Activated naive CD4-positive, alpha-beta T cell treated with anti-CD3 and anti-CD28 coated beads, Interleukin-2, amount 50 U/mL, for 72 hours (primary cell): ENCODE measurements at regions not wholly inside any gene's neighbourhood (a gene's known extent, or its start where the extent isn't known, plus 50 kb on each side); places are given as distances from the start of the nearest gene placed in this dataset.

Experiments used
- ATAC-seq, 2 donors: fragments of 150-1000 bp; cut with Tn5 transposase; 2 replicates each; pipeline ENCODE4 v1.10.0; 2021; ENCODE audit warnings: mild to moderate bottlenecking in 2 of 2, moderate library complexity in 2 of 2
- DNase-seq, 2 donors: peaks; one replicate each; pipeline ENCODE4 v3.0.0; 2021 to 2022; ENCODE audit warnings: low spot score in 2 of 2
- H3K27ac Mint-ChIP-seq, 2 donors: one replicate each; pipeline ENCODE4 v1.8.0; 2022; ENCODE audit warnings: mild to moderate bottlenecking in 2 of 2, mixed read lengths in 2 of 2
- H3K36me3 Mint-ChIP-seq, 2 donors: one replicate each; pipeline ENCODE4 v1.8.0; 2022; ENCODE audit warnings: mixed read lengths in 2 of 2
- H3K9me3 Mint-ChIP-seq, 2 donors: one replicate each; pipeline ENCODE4 v1.8.0; 2022; ENCODE audit warnings: mixed read lengths in 2 of 2

DNA sequence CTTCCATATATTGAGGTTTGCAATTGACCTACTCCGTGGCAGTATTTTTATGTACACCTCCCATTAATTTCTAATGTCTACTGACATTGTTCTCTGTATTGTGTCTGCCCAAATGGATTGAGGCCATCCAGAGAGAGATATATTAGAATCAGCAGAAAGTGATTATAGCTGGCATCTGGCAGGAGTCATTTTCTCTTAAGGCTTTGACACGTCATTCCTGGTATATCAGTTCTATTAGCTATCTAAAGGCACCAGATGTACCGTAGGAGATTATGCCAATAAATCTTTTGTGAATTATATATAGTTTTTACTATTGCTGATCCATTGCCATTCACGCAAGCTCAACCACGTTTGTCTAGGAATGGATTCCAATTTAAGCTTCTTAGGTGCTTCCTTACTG is 1026.4 kb upstream of the IGFBP7 start:
- Mint-ChIP-seq H3K27ac (no peak overlapping the region), H3K9me3 (peaks cover 12 to 15% of the 10 kb centered on the region in 2 donors), H3K36me3 (no peaks in the 10 kb centered on the region)
- DNase-seq (no peak), ATAC-seq (no peak)

DNA sequence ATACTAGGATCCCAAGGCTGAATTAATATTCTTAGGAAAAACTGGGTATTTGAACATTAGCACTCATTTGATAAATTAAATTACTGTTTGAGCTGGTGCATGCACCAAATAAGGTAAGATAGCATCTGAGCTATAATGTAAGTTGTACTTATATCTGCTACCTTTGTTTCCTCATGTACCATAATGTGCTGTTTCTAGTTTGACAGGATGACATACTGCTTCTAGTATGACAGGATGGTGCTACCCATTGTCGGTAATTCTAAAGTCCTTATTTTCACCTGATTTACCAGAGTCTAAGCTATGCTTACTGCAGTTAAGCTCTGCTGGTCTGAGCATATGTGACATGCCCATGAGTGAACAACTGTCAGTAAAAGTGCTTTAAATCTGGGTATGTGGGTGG is 1017.5 kb upstream of the IGFBP7 start:
- no peaks in the 10 kb centered on the region for H3K36me3 Mint-ChIP-seq
- no peak for DNase-seq
- peaks cover 8 to 13% of the 10 kb centered on the region in 2 donors for H3K9me3 Mint-ChIP-seq
- H3K27ac Mint-ChIP-seq: no peak overlapping the region
- ATAC-seq: no peak

DNA sequence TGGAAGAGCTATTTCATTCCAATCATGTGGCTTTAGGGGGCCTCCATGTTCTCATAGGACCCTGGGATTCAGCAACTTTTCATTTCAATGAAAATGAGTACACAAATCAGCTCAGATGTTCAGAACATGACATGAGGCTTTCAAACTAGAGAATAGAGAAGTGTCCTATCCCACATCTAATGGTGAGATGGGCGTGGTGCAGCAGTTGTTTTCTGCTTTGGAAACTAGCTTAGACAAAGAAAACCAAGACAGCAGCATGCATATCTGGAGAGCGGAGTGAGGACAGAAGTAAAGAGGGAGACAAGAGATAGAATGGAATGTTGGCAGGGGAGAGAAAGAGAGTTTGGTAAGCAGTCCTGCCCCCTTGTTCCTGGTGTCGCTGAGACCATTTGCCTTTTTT is 1009.1 kb upstream of the IGFBP7 start:
- H3K9me3 Mint-ChIP-seq: peaks cover 17 to 22% of the 10 kb centered on the region in 2 donors
- no peak for ATAC-seq

DNA sequence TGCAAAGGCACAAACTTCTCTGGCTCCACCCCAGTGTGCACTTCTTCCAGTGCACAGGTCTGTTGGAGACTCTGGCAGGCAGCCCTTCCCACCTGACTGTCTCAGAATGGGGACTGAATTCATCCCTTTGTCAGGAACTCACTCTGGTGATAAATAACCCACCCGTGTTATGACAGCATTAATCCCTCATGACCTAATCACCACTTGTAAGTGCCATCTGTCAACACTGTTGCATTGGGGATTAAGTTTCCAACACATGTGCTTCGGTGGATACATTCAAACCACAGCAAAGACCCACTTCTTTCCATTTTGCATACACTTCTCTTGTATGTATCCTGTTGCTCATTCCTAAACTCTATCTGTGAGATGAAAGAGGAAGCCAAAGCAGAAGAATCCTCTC is 1002.9 kb upstream of the IGFBP7 start:
- DNase-seq: no peak
- no peak overlapping the region for H3K27ac Mint-ChIP-seq
- no peak for ATAC-seq
- no peaks in the 10 kb centered on the region for H3K36me3 Mint-ChIP-seq
- H3K9me3 Mint-ChIP-seq: peaks cover 21 to 23% of the 10 kb centered on the region in 2 donors

More for the DNA sequence above, 1009.1 kb upstream of the IGFBP7 start:
- Mint-ChIP-seq H3K36me3 (peaks cover 4 to 5% of the 10 kb centered on the region in 2 donors), H3K27ac (no peak overlapping the region)
- no peak for DNase-seq

DNA sequence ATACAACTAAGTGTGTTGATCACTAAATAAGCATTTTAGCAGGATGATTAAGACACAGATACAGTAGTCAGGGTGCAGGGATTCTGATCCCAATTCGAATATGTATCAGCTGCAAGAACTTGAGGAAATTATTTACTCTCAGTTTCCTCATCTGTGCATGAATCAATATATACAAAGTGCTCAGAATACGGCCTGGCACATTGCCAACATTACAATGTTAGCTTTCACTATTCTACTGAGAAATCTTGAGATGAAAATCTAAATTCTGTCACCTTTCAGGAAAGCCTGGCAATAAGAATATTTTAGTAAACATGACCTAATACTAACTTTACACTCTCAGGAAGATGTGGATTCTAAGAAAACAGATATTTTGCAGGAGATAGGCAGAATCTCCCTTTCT is 1001.6 kb upstream of the IGFBP7 start:
- DNase-seq: no peak
- ATAC-seq: no peak
- peaks cover 16 to 19% of the 10 kb centered on the region in 2 donors for H3K9me3 Mint-ChIP-seq
- no peak overlapping the region for H3K27ac Mint-ChIP-seq
- H3K36me3 Mint-ChIP-seq: no peaks in the 10 kb centered on the region

DNA sequence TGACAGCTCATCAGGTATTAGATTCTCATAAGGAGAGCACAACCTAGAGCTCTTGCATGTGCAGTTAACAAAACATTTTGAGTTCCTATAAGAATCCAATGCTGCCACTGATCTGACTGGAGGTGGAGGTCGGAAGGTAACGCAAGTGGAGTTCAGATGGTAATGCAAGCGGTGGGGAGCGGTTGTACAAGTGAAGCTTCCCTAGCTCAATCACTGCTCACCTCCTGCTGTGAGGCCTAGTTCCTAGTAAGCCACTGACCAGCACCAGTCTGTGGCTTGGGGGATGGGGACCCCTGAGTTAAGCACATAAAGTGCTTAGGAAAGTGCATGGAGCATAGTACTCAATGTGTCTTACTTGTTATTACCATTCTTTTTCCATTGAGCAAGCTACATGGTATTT is 983.2 kb upstream of the IGFBP7 start:
- no peak for ATAC-seq
- peaks cover 4 to 5% of the 10 kb centered on the region in 2 donors for H3K9me3 Mint-ChIP-seq
- H3K36me3 Mint-ChIP-seq: no peaks in the 10 kb centered on the region
- no peak overlapping the region for H3K27ac Mint-ChIP-seq
- no peak for DNase-seq

DNA sequence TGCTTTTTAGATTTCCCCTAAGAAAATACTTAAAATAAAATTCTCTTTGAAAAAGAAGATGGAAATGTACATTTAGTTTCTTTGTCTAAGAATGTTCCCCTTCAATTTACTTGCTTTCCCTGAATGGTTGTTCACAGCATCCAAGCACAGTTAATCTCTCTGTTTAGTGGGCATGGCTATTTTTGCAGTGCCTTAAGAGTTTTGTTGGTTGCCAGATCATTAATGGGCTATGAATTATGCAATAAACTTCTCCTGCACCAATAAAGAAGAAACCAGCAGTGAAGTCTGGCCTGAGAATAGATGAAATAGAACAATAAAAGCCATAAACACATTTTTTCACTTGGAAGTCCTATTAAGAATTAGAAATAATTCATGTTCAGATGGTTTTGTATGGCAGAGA is 980.4 kb upstream of the IGFBP7 start:
- Mint-ChIP-seq H3K36me3 (no peaks in the 10 kb centered on the region), H3K9me3 (peaks cover 10 to 13% of the 10 kb centered on the region in 2 donors), H3K27ac (no peak overlapping the region)
- ATAC-seq (no peak), DNase-seq (no peak)

DNA sequence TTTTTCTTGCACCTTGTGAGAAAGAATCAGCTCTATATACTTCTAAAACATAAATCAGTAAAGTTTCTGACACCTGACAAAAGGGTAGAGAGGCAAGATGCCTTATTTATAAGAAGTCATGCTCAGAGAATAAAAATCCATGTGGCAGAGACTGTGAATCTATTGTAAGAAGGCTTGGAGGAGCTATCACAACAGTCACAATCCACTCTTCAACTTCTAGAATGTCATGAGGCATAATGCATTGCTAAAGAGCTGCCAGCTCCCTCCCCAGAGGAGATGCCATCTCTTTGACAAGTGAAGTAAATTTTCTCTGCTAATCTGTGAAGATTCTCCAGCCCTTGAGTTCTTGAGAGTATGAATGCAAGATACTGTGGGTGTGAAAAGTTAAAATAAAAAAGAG is 971.2 kb upstream of the IGFBP7 start:
- no peak for ATAC-seq
- DNase-seq: no peak
- Mint-ChIP-seq H3K9me3 (peaks cover 18 to 31% of the 10 kb centered on the region in 2 donors), H3K36me3 (no peaks in the 10 kb centered on the region), H3K27ac (no peak overlapping the region)

DNA sequence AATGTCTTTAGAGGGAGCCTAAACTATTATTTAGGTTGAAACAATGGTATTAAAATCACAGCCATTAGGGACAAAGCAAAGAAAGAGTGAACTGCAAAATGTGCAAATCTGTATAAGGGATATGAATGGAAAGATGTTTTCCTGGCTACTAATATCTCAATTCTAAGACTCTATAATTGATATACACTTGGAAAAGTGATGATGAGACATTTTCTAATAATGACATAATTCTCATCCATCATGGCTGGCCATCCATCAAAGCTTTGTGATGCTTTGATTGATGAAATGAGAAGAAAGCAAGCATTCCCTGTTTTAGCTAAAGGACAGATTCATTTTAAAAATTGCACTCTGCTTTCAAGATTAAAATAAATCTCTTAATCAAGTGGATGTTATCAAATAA is 965.5 kb upstream of the IGFBP7 start:
- Mint-ChIP-seq H3K36me3 (no peaks in the 10 kb centered on the region), H3K9me3 (peaks cover 13 to 14% of the 10 kb centered on the region in 2 donors)
- no peak for ATAC-seq

DNA sequence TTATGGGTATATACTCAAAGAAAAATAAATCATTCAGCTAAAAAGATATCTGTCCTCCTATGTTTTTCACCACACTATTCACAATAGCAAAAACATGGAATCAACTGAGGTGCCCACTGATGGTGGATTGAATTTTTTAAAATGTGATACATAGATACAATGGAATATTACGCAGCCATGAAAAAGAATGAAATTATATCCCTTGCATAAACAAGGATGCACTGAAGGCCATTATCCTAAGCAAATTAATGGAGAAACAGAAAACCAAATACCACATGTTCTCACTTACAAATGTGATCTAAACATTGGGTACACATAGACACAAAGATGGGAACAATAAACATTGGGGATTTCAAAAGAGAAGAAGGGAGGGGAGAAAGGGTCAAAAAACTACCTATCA is 964.2 kb upstream of the IGFBP7 start:
- DNase-seq (no peak), ATAC-seq (no peak)
- no peaks in the 10 kb centered on the region for H3K36me3 Mint-ChIP-seq
- H3K9me3 Mint-ChIP-seq: peaks cover 13 to 16% of the 10 kb centered on the region in 2 donors
- H3K27ac Mint-ChIP-seq: no peak overlapping the region

More for the DNA sequence above, 965.5 kb upstream of the IGFBP7 start:
- no peak for DNase-seq
- H3K27ac Mint-ChIP-seq: no peak overlapping the region

DNA sequence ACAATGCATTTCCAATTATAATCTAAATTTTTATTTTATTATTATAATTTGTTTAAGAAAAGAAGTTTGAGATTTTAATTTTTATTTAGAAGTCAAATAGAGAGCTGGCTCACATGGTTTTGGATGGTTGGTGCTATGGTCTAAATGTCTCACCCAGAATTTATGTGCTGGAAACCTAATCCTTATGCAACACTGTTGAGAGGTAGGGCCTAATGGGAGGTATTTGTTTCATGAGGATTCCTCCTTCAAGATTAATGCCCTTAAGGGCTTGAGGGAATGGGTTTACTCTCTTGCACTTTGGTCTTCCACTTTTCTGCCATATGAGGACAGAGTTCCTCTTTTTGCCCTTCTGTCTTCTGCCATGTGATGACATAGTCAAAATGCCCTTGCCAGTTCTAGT is 960.5 kb upstream of the IGFBP7 start:
- peaks cover 14 to 21% of the 10 kb centered on the region in 2 donors for H3K9me3 Mint-ChIP-seq
- no peak for ATAC-seq
- H3K36me3 Mint-ChIP-seq: peaks cover 0 to under 1% of the 10 kb centered on the region in 2 donors
- H3K27ac Mint-ChIP-seq: no peak overlapping the region
- DNase-seq: no peak

DNA sequence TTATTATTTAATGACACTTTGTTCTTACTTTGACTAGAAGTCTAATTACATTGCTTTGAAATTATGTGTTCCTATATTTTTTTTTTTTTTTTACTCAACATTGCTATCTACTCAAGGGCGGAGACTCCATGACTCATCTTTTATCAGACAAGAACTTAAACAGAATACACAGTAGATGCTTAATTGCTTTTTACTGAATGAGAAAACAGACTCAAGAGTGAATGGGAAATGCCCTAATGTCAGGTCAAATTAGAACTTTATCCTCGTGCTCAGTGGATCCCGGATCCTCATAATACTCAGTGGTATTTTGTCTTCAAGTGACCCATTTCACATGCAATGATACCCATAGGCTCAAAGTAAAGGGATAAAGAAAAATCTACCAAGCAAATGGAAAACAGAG is 954.5 kb upstream of the IGFBP7 start:
- peaks cover 0 to 6% of the 10 kb centered on the region in 2 donors for H3K36me3 Mint-ChIP-seq
- peaks cover 15 to 23% of the 10 kb centered on the region in 2 donors for H3K9me3 Mint-ChIP-seq
- DNase-seq (no peak), ATAC-seq (no peak)
- H3K27ac Mint-ChIP-seq: no peak overlapping the region

DNA sequence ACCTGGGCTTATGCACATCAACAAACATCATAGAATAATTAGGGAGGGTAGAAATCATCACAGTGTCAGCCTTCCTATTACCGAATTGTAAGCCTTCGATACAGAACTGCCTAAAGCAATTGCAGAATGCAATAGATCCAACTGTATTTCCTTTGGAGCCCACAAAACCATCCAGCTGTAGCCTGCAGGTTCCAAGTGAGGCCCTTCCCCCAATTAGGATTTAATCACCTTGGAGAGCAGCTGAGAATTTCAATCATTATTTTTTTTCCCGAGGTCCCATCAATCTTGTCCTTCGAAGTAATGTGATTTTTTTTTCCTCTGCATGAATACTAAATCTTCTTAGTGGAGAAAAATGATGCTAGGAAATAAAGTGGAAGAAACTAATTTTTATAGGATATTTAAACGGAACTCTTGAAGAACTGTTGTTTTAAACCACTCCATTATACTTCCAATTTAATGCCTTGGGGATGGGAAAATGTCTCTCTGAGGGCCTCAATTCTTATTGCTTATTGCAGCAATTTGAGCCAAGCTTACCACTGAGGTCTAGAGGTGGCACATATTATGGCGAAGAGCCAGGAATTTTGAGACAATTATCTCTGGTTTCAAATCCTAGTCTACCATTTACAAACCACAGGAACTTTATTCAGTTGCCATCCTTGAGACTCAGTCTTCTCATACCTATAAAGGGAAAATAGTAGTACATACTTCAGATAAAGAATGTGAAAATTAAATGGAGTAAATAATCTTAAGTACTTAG is 953.4 kb upstream of the IGFBP7 start:
- Mint-ChIP-seq H3K9me3 (peaks cover 20 to 23% of the 10 kb centered on the region in 2 donors), H3K27ac (no peak overlapping the region), H3K36me3 (peaks cover 0 to 6% of the 10 kb centered on the region in 2 donors)
- ATAC-seq: no peak
- DNase-seq: no peak

DNA sequence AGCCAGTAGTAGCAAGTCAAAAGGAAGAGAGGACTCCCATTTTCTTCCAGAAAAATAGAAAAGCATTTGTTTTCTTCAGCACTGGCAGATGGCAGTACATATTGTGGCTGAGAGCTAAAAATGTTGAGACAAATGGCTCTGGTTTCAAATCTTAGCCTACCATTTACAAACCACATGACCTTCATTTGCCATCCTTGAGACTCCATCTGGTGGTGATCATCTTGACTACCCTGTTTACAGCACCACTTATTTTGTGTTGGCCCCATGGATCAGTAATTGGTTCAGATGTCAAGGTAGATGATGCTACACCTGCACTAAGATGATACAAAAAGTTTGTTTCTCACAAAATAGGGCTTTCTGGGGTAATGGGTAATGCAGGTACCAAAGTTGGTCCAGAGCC is 951.8 kb upstream of the IGFBP7 start:
- Mint-ChIP-seq H3K9me3 (peaks cover 17 to 20% of the 10 kb centered on the region in 2 donors), H3K27ac (no peak overlapping the region), H3K36me3 (peaks cover 0 to 6% of the 10 kb centered on the region in 2 donors)
- no peak for ATAC-seq
- no peak for DNase-seq

DNA sequence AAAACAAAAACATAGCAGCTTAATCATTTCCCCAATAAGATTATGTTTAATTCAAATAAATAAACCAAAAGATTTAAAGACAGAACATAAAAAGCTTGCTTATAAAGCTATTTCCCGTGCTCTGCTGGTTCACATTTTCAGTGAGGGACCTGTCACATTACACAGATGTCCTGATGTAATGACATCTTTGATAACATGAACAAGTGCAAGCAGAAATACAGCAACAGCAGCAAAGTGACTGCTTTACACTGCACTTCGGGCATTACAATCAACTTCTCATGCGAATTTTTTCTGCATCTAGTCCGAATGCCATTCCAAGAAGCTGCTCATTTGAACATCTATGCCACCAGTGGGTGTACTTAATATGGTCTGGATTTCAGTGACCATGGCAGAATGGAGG is 940.3 kb upstream of the IGFBP7 start:
- DNase-seq (no peak), ATAC-seq (no peak)
- Mint-ChIP-seq H3K27ac (no peak overlapping the region), H3K36me3 (no peaks in the 10 kb centered on the region), H3K9me3 (peaks cover 14 to 18% of the 10 kb centered on the region in 2 donors)

DNA sequence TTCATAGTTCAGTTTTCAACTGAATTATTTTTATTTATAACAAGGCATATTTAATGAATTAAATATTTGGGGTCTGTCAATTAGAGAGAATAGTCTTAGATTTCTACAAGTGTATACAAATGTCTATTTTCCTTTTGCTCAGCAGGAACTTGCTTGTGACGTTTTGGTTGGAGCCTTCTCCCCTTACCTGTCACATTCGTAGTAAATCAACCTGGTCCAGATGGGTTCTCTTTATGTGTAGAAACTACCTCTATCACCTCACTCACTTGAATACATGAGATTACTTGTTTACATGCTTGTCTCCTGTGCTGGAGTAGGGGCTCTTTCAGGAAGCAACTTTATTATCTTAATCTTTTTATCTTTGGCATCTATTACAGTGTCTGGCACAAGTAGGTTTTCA is 938.3 kb upstream of the IGFBP7 start:
- no peak overlapping the region for H3K27ac Mint-ChIP-seq
- H3K9me3 Mint-ChIP-seq: peaks cover 22 to 26% of the 10 kb centered on the region in 2 donors
- ATAC-seq (no peak), DNase-seq (no peak)
- peaks cover 0 to 8% of the 10 kb centered on the region in 2 donors for H3K36me3 Mint-ChIP-seq

DNA sequence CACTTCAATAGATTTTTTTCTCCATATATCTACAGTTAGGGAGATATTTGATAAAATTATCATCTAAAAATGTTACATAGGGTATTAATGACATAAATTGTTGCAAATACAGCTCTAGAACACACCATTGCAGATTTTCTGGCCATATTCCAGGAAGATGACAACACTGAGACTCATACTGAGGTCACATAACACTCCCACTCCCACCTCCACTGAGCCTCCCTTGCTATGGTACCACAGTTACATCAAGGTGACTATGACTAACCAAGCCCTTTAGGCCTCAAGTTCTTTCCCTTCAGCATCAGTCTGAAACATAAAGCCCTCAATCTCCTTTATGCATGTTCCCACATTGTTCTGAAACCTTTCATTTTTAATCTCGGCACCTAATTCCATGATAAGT is 932.0 kb upstream of the IGFBP7 start:
- peaks cover 0 to 8% of the 10 kb centered on the region in 2 donors for H3K36me3 Mint-ChIP-seq
- no peak overlapping the region for H3K27ac Mint-ChIP-seq
- ATAC-seq (no peak), DNase-seq (no peak)
- H3K9me3 Mint-ChIP-seq: peaks cover 26 to 31% of the 10 kb centered on the region in 2 donors

DNA sequence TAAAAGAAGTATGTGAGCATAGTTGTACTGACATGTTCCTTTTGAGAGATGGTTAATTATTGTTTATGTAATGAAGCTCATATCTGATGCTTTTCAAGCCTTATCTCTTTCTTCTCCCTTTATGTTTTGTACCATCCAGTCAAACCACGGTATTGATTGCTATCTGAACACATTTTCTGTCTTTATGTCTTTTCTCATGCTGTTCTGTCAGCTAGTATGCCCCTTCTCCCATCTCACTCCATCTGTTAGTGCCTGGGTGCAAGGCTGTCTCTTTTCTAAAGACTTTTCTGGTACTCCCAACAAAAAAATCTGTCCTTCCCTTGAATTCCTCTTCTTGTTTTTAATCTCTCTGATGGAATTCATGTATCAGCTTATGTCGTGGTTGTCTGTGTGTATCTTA is 883.8 kb upstream of the IGFBP7 start:
- Mint-ChIP-seq H3K36me3 (no peaks in the 10 kb centered on the region), H3K9me3 (peaks cover 12 to 18% of the 10 kb centered on the region in 2 donors), H3K27ac (no peak overlapping the region)
- DNase-seq (no peak), ATAC-seq (no peak)
